GM19238 (cell line): ENCODE measurements at regions not wholly inside any gene's neighbourhood (a gene's known extent, or its start where the extent isn't known, plus 50 kb on each side); places are given as distances from the start of the nearest gene placed in this dataset.
"Not testable (repeated sequence)": the region's sequence is repeated elsewhere in the genome, so short reads cannot be mapped to it uniquely, and the experiment has no call there.

ENCODE experiments used
- DNase-seq: peaks from one replicate; pipeline ENCODE4 v3.0.0; 2011; ENCODE audit warnings: low spot score; ENCODE audit not compliant: insufficient read length

DNA sequence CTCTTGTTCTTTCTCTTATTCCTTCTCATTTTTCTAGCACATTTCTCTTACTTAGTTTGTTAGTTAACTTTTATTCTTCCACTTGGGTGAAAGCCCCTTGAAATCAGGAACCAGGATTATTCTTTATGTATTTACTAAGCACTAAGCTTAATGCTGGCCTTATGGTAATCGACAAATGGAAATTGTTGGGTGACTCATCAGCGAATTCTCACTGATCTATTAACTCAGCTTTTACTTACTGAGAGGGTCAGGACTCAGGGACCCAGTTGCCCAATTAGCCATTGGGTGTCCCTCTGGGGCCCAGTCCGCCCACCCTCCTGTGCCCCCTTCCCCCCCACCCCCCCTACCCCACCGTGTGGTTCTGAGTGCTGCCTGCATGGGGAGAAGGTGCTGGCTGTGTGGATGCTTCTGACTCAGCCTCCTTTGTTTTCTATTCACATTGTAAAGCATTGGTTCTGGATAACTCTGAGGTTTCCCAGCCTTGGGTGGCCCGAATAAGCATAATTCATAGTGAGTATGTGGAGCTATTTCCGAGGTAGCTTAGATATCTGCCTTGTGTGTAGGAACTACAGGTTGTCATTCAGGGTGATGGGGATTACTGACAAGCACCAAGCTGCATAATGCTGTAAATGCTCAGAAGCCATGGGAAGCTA is 240.9 kb downstream of the FGF9 start:
- no peak for DNase-seq

DNA sequence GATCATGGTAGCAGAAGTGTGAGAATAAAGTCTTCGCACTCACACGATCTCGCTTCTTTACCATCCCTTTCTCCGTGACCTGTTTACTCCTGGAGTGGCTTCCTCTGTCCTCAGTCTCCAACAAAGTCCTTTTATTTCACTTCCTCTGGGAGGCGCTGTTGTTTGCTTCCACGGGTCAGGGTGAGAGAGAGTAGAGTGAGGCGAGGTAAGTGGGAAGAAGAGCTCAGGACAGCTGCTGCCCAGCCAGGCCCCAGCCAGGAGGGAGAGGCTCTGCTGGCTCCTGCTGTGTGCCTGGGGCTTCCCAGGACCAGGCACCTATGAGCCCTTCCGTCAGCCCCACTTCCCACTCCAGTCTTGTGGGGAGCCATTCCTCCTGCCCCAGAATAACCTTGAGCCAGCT is 242.1 kb downstream of the FGF9 start:
- DNase-seq: no peak

DNA sequence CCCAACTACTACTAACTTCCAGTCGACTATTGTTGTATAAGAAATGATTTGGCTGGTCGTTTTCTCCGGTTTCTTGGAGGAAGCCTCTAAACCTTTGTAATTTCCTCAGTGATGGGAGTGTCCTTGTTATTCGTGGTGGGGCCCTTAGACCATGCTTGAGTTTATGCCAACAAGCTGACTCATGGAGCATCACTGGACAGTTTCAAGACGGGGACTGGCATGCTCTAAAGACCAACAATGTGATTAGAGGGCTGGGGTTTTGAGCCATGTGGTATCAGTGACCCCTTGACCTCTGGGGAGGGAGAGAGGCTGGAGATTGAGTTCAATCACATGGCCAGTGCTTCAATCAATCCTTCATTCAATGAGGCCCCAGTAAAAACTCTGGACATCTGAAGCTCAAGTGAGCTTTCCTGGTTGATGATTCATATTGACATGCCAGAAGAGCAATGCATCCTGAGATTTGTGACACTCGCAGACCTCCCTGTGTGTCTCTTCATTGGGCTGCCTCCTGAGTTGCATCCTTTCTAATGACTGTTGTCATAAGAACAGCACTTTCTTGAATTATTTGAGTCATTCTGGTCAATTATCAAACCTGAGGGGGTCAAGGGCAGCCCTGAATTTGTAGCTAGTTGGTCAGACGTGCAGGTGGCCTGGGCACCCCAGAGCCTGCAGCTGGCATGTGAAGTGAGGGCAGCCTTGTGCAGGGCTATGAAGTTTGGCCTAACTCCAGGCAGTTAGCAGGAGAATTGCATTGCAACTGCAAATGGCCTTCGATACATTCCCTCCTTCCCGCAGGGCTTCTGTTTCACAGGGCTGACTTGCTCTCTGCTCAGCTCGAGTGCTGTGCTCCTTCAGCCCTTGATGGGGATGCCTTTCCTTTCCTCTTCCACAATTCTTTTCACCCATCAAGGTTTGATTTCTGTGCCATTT is 246.5 kb downstream of the FGF9 start:
- DNase-seq: no peak

DNA sequence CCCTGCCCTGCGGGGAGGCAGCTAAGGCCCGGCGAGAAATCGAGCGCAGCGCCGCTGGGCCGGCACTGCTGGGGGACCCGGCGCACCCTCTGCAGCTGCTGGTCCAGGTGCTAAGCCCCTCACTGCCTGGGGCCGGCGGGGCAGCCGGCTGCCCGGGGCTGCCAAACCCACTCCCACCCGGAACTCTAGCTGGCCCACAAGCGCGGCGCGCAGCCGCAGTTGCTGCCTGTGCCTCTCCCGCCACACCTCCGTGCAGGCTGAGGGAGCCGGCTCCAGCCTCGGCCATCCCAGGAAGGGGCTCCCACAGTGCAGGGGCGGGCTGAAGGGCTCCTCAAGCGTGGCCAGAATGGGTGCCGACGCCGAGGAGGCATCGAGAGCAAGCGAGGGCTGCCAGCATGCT is 249.9 kb downstream of the FGF9 start:
- DNase-seq: not testable (repeated sequence)

DNA sequence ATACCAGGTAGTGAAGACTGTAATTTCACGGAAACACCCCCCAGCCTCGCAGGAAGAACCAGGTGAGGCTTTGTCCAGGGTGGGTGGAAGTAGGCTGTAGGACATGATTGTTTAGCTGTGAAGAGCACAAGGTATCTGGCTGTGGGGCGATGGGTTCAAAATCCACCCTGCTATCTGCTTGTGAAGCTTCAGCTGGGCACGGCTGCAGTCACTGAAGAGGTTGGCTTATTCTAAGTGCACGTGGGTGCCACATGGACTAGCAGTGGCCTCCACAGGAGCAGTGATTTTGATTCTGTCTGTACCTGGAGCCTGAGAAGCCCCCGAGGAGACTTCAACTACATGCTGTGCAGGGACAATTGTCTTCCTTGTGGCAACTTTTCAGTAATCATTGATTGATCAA is 254.1 kb downstream of the FGF9 start:
- DNase-seq: no peak

DNA sequence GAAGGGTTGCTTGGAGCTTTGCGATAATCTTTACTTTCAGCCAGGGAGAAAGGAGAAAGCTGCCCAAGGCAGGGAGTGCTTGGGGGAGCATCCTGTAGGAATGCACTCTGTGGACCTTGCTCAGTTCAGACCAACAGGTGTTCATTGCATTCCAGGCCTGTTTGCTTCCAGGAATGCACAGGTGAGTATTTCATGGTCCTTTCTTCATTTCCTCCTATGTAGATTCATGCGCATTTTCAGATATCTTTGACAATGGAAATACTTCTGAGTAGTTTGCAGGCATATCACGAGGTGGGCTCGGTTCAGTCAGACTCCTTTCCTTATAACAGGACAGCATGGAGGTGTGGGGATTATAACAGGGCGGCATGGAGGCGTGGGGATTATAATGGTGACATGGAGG is 254.8 kb downstream of the FGF9 start:
- DNase-seq: no peak

DNA sequence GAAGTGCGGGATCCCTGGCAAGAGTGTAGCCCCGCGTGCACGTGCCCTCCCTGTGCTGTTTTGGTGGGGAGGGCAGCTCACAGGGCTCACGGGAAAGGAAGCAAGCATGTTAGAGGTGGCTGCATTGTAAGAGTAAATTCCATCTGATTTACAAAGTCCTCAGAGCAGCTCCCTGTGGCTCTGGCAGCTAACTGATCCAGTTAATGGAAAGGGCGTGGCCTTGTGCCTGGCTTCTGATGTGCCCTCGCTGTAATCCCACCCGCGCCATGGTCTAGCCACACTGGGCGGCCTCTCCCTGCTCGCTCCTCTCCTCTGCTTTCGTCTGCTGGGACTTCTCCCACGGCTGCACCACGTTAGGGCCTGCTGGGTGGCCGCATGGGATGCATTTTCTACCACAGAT is 258.5 kb downstream of the FGF9 start:
- DNase-seq: no peak

DNA sequence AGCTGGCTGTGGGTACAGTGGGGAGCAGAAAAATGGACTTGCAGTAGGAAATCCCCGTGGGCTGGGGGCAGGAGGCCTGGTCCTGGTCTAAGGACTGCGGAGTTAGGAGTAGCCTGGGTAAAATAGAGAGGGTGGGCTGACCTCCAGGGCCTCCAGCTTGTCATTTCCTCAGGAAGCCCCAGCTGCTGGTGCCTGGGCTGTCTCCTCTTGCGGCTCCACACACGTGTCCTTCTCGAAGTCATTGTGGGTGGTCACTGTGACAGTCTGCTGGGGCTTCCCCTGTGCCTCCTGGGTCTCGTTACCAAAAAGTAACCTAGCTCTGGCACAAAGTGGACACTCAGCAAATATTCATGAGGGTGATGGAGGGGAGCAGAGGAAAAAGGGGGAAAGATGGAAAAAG is 259.7 kb downstream of the FGF9 start:
- DNase-seq: no peak

DNA sequence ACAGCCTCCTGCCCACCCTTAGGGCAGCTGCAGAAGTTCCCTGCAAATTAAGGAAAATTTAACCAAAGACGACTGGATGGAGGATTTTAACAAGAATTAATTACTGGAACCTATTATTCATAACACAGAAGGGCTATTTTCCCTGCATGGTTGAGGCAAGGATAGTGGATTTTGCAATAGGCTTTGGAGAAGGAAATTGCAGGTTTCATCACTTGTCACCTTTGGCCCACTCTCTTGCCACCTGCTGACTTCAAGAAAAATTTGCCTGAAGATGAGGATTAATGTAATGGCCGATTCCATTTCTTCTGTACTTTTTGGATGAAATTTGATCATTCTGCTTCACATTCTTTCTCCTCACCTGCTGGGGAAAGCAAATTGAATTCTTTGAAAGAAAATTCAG is 261.7 kb downstream of the FGF9 start:
- no peak for DNase-seq

DNA sequence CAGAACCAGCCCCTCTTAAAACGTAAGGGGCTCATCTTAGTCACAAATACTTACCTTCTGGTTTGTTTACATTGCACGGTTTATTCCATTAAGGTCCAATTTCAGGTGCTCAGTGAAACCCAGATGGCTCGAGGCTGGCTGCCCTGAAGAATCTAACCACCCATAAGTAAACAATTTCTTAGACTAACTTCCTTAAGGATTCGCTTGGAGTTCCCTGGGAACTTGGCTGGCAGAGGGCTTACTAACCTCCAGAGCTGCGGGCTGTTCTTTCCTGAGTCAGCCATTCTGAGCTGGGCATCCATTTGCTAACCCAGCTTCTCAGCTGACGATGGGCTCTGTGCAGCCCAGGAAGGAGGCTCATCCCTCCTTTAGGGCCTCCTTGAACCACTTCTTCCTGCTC is 262.1 kb downstream of the FGF9 start:
- DNase-seq: no peak

DNA sequence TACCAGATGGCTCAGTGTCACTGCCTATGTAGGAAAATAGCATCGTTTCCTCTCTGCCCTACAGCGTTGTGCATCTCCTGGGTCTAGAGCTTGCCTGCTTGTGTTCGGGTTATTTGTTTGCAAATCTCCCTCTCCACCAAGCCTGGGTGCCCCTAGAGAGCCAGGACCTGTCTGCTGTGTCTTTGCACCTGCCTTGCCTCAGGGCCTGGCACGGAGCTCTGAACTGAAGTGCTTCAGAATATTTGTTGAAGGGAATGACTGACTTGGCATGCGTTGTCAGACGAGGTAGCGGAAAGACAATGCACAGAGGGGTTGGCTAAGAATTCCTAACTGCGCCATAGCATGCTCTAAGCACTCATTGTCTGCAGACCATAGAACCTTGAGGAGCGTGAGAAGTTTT is 263.4 kb downstream of the FGF9 start:
- no peak for DNase-seq

DNA sequence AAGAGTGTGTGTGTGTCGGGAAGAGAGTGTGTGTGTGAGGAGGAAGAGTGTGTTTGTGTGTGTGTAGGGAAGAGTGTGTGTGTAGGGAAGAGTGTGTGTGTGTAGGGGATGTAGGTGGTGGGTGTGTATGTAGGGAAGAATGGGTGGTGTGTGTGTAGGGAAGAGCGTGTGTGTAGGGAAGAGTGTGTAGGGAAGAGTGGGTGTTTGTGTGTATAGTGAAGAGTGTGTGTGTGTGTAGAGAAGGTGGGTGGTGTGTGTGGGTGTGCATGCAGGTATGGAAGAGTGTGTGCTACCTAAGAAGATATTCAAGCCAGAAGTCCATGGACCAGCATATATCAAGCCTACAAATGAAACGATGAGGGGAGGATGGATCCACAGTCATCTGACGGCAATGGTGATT is 265.8 kb downstream of the FGF9 start:
- no peak for DNase-seq

DNA sequence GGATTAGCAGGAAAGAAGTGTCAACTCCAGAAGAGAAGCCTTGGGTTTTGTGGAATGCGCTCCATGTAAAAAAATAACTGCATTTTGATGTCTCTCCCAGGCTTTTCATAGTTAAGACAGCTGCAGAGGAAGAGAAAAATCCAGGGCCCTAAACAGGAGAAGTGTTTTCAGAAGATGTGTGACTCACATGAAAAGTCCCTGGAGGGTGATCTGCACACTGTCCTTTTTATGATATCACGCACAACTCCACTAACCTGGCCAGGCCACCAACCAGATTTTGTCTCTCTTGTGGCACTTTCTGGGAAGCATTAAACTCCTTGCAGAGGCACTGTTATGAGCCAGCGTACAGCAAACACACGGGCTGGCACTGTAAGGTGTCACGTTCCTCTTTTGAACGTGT is 267.3 kb downstream of the FGF9 start:
- no peak for DNase-seq

DNA sequence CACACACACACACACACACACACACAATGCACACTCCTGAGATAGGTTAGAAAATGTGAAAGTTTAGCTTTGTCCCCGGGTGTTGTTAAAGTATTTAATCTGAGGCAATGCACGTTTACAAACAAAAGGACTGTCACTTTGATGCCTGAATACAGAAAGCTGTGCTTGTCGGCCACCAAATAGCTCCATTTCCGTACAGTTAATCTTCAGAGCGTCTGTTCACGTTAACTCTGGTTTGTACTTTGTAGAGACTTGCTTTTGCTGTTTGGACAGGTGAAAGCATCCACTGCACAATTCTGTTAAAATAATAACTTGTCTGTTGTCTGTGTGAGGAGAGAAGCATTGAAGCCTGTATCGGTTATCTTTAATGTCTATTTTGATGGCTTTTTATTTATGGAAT is 267.8 kb downstream of the FGF9 start:
- no peak for DNase-seq

DNA sequence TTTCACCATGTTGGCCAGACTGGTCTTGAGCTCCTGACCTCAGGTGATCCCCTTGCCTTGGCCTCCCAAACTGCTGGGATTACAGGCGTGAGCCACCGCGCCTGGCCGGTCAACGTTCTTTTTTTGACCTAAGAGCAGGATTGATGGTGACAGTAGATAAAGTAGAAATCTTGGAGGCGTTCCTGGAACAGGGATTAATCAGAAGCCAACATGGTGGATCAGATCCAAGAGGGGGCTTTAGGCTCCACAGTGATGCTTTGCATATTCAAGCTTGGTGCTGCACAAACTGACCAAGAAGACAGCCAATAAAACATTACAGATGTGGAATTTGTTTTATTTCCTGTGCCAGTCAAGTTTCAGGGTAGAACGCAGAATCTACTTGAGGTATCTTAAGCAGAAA is 271.2 kb downstream of the FGF9 start:
- DNase-seq: no peak

DNA sequence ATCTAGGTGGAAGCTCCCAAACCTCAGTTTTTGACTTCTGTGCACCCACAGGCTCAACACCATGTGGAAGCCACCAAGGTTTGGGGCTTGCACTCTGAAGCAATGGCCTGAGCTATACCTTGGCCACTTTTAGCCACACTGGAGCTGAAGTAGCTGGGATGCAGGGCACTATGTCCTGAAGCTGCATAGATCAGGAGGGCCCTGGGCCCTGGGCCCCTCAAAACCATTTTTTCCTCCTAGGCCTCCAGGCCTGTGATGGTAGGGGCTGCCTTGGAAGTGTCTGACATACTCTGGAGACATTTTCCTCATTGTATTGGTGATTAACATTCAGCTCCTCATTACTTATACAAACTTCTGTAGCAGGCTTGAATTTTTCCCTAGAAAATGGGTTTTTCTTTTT is 273.7 kb downstream of the FGF9 start:
- DNase-seq: no peak

DNA sequence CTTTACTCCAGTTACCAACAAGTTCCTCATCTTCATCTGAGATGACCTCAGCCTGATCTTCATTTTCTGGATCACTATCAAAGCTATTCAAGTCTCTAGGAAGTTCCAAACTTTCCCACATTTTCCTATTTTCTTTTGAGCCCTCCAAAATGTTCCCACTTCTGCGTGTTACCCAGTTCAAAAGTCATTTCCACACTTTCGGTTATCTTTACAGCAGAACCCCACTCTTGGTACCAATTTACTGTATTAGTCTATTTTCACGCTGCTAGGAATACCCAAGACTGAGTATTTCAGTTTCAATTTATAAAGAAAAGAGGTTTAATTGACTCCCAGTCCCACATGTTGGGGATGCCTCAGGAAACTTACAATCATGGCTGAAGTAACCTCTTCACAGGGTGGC is 274.3 kb downstream of the FGF9 start:
- no peak for DNase-seq

DNA sequence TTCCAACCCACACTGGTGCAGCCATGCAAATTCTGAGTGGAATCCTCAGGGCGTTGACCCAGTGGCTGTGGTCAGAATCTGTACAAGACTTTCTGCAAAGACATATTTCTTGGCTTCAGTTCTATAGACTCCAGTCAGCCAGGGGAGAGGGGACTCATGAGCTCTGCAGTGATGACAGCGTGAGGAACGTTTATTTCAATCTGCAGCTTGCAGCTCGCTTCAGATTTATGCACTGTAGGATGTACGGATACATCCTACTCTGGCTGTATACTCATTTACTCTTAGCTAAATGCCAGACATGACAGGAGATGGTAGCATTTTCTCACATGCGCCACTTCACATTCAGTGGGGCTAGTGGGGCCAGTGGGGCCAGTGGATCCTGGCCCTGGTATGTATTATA is 276.1 kb downstream of the FGF9 start:
- no peak for DNase-seq

DNA sequence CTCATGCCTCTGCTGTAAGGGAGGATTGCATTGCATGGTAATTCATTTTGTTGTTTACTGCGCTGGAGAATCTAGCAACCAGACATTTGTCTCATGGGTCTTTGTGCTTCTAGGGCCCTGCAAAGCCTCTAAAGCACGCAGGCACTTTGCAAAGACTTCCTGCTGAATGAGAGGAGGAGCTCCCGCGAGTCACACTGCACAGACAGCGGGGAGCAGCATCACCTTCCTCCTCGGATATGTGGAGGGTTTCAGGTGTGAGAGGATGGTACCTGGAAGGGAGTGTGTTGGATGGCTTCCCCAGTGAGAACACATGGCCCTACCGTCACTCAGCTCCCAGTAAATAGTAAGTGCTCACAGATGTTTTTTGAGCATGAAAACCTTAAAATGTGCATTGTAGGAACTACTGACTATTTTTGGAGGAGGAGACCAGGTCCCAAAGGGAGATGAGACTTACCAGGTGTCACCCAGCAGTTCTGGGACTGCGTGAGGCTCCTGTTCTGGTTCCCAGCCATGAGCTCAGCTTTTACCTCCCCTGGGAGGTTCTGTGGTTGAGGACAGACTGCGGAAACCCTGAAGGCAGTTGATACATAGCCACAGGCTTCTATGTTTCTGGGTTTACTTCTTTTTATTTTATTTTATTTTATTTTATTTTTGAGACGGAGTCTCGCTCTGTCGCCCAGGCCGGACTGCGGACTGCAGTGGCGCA is 278.0 kb downstream of the FGF9 start:
- DNase-seq: peak; percentile 44

DNA sequence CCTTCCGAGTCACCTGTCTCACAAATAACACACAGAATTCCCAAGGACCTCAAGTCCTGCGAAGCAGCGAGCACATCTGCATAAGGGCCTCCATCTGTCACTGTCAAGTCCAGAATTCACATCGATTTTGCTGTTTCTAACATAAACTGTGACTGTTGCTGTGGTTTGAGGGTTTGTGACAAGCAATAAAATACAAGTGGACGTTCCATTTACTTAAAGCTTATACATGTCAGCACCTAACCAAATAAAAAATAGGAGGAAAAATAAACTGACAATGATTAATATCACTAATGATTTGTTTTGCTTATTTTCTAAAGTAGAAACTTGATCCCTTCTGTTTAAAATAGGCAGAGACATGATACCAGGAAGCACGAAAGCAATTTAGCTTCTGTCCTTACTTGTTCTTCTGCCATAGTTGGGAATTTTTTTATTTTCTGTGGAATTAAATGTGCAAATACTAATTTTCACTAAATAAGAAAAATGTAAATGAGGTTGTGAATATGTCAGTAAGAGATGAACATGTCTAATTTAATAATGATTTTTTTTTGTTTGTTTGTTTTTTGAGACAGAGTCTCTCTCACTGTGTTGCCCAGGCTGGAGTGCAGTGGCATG is 279.1 kb downstream of the FGF9 start:
- DNase-seq: no peak

DNA sequence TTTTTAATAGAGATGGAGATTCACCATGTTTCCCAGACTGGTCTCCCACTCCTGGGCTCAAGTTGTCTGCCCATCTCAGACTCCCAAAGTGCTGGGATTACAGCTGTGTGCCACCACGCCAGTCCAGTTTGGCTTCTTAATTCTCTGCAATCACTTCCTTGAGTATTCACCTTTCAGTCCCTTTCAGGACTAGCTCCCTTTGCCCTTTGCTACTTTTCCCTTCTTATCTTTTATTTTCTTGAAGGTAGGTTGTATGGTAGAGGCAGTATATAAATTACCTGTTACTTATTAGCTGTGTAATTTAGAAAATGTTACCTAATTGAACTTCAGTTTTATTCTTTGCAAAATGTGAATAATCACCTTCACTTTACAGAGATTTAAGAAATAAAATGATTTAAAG is 285.8 kb downstream of the FGF9 start:
- DNase-seq: no peak

DNA sequence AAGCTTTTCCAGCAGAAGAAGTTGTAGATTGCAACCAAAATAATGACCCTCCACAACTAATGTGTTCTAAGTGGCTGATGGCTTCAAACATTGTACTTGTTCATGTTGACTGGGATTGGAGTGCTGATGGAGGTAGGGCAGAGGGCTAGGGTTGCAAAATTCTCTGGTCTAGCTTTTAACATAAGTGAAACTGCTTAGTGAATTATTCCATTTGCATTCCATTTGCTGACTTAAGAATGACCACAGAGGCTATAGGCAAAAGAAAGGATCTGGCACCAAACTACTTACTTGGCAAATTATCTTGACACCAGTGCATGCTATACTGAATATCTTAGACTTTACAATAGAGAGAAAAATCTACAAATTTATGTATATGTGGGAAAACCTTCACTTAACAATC is 287.0 kb downstream of the FGF9 start:
- no peak for DNase-seq
